Small intestine (tissue), 7 donors: ENCODE measurements at regions not wholly inside any gene's neighbourhood (a gene's known extent, or its start where the extent isn't known, plus 50 kb on each side); places are given as distances from the start of the nearest gene placed in this dataset.
A peak's percentile ranks its signal among the peaks of the same experiment; 100 is the strongest.

Source experiments
- DNase-seq, 2 donors: peaks; one replicate each; pipeline versions ENCODE4 v3.0.0 to v3.0.0-alpha.2; 2013
- FAIRE-seq: peaks from 2 replicates; lab custom pipeline; 2012; peaks lifted over from hg19 to GRCh38; lab: Jason Lieb, UNC
- H3K27ac ChIP-seq, 3 donors: one replicate each; pipeline ENCODE4 v1.5.1; 2013; ENCODE audit warnings: low read length in 2 of 3, mild to moderate bottlenecking in 2 of 3, control low read depth in 1 of 3, inconsistent platforms in 1 of 3, low read depth in 1 of 3, moderate library complexity in 1 of 3
- H3K27me3 ChIP-seq, 3 donors: one replicate each; pipeline ENCODE4 v1.6.1; 2013; ENCODE audit warnings: low read length in 3 of 3, inconsistent platforms in 1 of 3; ENCODE audit not compliant: control insufficient read depth in 3 of 3, insufficient read depth in 3 of 3
- H3K36me3 ChIP-seq, 3 donors: one replicate each; pipeline ENCODE4 v1.6.1; 2013; ENCODE audit warnings: low read length in 3 of 3, inconsistent platforms in 1 of 3, low read depth in 1 of 3, mild to moderate bottlenecking in 1 of 3, moderate library complexity in 1 of 3; ENCODE audit not compliant: control insufficient read depth in 3 of 3, insufficient read depth in 2 of 3
- H3K4me1 ChIP-seq, 3 donors: one replicate each; pipeline ENCODE4 v1.6.1; 2013; ENCODE audit warnings: low read length in 2 of 3, inconsistent platforms in 1 of 3, low read depth in 1 of 3, mild to moderate bottlenecking in 1 of 3, moderate library complexity in 1 of 3; ENCODE audit not compliant: control insufficient read depth in 3 of 3, insufficient read depth in 2 of 3
- H3K4me3 ChIP-seq, 3 donors: one replicate each; pipeline ENCODE4 v1.5.1; 2013; ENCODE audit warnings: low read length in 3 of 3, control low read depth in 1 of 3, inconsistent platforms in 1 of 3, low read depth in 1 of 3, mild to moderate bottlenecking in 1 of 3, moderate library complexity in 1 of 3
- H3K9me3 ChIP-seq, 2 donors: one replicate each; pipeline ENCODE4 v1.6.1; 2013; ENCODE audit warnings: low read depth in 1 of 2, low read length in 1 of 2; ENCODE audit not compliant: control insufficient read depth in 2 of 2, insufficient read depth in 1 of 2
- WGBS, 3 donors: extraction: QIAGEN DNeasy Blood & Tissue Kit; methylation state at CpG; one replicate each; pipeline ENCODE4 v1.1.7; 2013; 5-methylcytosine and 5-hydroxymethylcytosine counted together
- donor health status: healthy with polysubstance abuse.
- donor health status: control.
- donor health status: control.
- donor health status: Bipolar disorder and iron deficiency.
- donor health status: healthy.

GRCh38 chr10:3485057-3485686, 299.8 kb downstream of the KLF6 start:
- H3K4me3 ChIP-seq, result no peak overlapping the region
- no peak for FAIRE-seq

GRCh38 chr10:3484306-3485056, 300.5 kb downstream of the KLF6 start:
- no peak for FAIRE-seq
- H3K4me3 ChIP-seq, result no peak overlapping the region
- DNase-seq, result no peak

More at GRCh38 chr10:3485057-3485686, 299.8 kb downstream of the KLF6 start:
- H3K27ac ChIP-seq, result peak overlapping the region in 2 of 3 donors; percentile 33 to 56
- DNase-seq, result no peak
- no peaks in the 10 kb centered on the region for H3K36me3 ChIP-seq
- H3K4me1 ChIP-seq, result peaks cover 0 to 18% (median 3%) of the 10 kb centered on the region in 3 donors
- H3K27me3 ChIP-seq, result peaks cover 0 to 4% (median 0%) of the 10 kb centered on the region in 3 donors
- H3K9me3 ChIP-seq, result no peaks in the 10 kb centered on the region
- WGBS, 3 donors, result 70 to 86% (median 74%) methylated on average over 15 of the region's 15 CpGs

GRCh38 chr10:3482200-3482993, 302.6 kb downstream of the KLF6 start:
- 8 to 29% (median 20%) methylated on average over 17 of the region's 17 CpGs for WGBS, 3 donors

More at GRCh38 chr10:3484306-3485056, 300.5 kb downstream of the KLF6 start:
- WGBS, 3 donors, result 59 to 78% (median 74%) methylated on average over 18 of the region's 18 CpGs
- Histone ChIP-seq H3K9me3 (no peaks in the 10 kb centered on the region), H3K36me3 (no peaks in the 10 kb centered on the region), H3K27ac (peak overlapping the region in 2 of 3 donors; percentile 33 to 56), H3K4me1 (peaks cover 0 to 20% (median 3%) of the 10 kb centered on the region in 3 donors), H3K27me3 (peaks cover 0 to 4% (median 0%) of the 10 kb centered on the region in 3 donors)

GRCh38 chr10:3481496-3481895, 303.5 kb downstream of the KLF6 start:
- Histone ChIP-seq H3K4me1 (peaks cover 0 to 13% (median 3%) of the 10 kb centered on the region in 3 donors), H3K27me3 (peaks cover 0 to 4% (median 0%) of the 10 kb centered on the region in 3 donors), H3K9me3 (no peaks in the 10 kb centered on the region), H3K36me3 (no peaks in the 10 kb centered on the region), H3K4me3 (no peak overlapping the region), H3K27ac (no peak overlapping the region)
- 80 to 94% (median 82%) methylated on average over 8 of the region's 8 CpGs for WGBS, 3 donors
- FAIRE-seq (no peak), DNase-seq (no peak)

More at GRCh38 chr10:3482200-3482993, 302.6 kb downstream of the KLF6 start:
- Histone ChIP-seq H3K9me3 (no peaks in the 10 kb centered on the region), H3K4me3 (no peak overlapping the region), H3K36me3 (no peaks in the 10 kb centered on the region), H3K4me1 (peaks cover 0 to 20% (median 3%) of the 10 kb centered on the region in 3 donors), H3K27ac (peak overlapping the region in 1 of 3 donors; percentile 14), H3K27me3 (peaks cover 0 to 4% (median 0%) of the 10 kb centered on the region in 3 donors)
- DNase-seq (peak; percentile 74 to 85), FAIRE-seq (no peak)

- peaks cover 0 to 4% (median 0%) of the 10 kb centered on the region in 3 donors for H3K27me3 ChIP-seq
- DNase-seq (peak; percentile 53 to 74), FAIRE-seq (no peak)
- peaks cover 0 to 13% (median 3%) of the 10 kb centered on the region in 3 donors for H3K4me1 ChIP-seq
- H3K4me3 ChIP-seq, result no peak overlapping the region
- no peak overlapping the region for H3K27ac ChIP-seq
- H3K9me3 ChIP-seq, result no peaks in the 10 kb centered on the region
- no peaks in the 10 kb centered on the region for H3K36me3 ChIP-seq
These were observed 304.1 kb downstream of the KLF6 start for GRCh38 chr10:3480990-3481315.

- no peak overlapping the region for H3K4me3 ChIP-seq
- H3K9me3 ChIP-seq, result no peaks in the 10 kb centered on the region
- H3K27me3 ChIP-seq, result peaks cover 0 to 4% (median 0%) of the 10 kb centered on the region in 3 donors
- H3K4me1 ChIP-seq, result peaks cover 0 to 13% (median 3%) of the 10 kb centered on the region in 3 donors
- DNase-seq (no peak), FAIRE-seq (no peak)
- H3K36me3 ChIP-seq, result no peaks in the 10 kb centered on the region
- peak overlapping the region in 1 of 3 donors; percentile 43 for H3K27ac ChIP-seq
- WGBS, 3 donors, result 78 to 87% (median 81%) methylated on average over 8 of the region's 8 CpGs
These were observed 304.6 kb downstream of the KLF6 start for GRCh38 chr10:3480281-3480989.

- no peaks in the 10 kb centered on the region for H3K36me3 ChIP-seq
- no peaks in the 10 kb centered on the region for H3K9me3 ChIP-seq
- WGBS, 3 donors, result 91 to 98% (median 96%) methylated on average over 7 of the region's 7 CpGs
- no peak for DNase-seq
- no peaks in the 10 kb centered on the region for H3K27me3 ChIP-seq
- FAIRE-seq, result no peak
- H3K4me1 ChIP-seq, result peaks cover 0 to 8% (median 3%) of the 10 kb centered on the region in 3 donors
- H3K4me3 ChIP-seq, result no peak overlapping the region
- H3K27ac ChIP-seq, result no peak overlapping the region
These were observed 306.2 kb upstream of the PITRM1 start for GRCh38 chr10:3478632-3479240.
